ENCODE measurements at regions not wholly inside any gene's neighbourhood (a gene's known extent, or its start where the extent isn't known, plus 50 kb on each side); places are given as distances from the start of the nearest gene placed in this dataset.
A peak's percentile ranks its signal among the peaks of the same experiment; 100 is the strongest.

GRCh38 chr16:66315210-66315825 lies 51.2 kb upstream of the CDH5 start:
- no peak overlapping the region for H3K4me3 ChIP-seq (ENCODE audit: control insufficient read depth, low read depth, low read length)
- peak; percentile 98 for TF ChIP-seq CTCF (IDR thresholded peaks at IDR 0.05; ENCODE audit: control insufficient read depth, insufficient read depth, low read depth, low read length, missing control alignments)
- peak; percentile 25 for DNase-seq (ENCODE audit: low read depth)

GRCh38 chr16:66311306-66311705 lies 55.2 kb upstream of the CDH5 start:
- H3K4me3 ChIP-seq (ENCODE audit: control insufficient read depth, low read depth, low read length) = no peak overlapping the region
- DNase-seq (ENCODE audit: low read depth) = no peak
- TF ChIP-seq CTCF (IDR thresholded peaks at IDR 0.05; ENCODE audit: control insufficient read depth, insufficient read depth, low read depth, low read length, missing control alignments) = no peak

- no peak overlapping the region for H3K4me3 ChIP-seq (ENCODE audit: control insufficient read depth, low read depth, low read length)
- DNase-seq (ENCODE audit: low read depth) = no peak
- TF ChIP-seq CTCF (IDR thresholded peaks at IDR 0.05; ENCODE audit: control insufficient read depth, insufficient read depth, low read depth, low read length, missing control alignments) = no peak
Observed at GRCh38 chr16:66309215-66309807, 57.2 kb upstream of the CDH5 start.

- TF ChIP-seq CTCF (IDR thresholded peaks at IDR 0.05; ENCODE audit: control insufficient read depth, insufficient read depth, low read depth, low read length, missing control alignments) = no peak
- no peak for DNase-seq (ENCODE audit: low read depth)
- H3K4me3 ChIP-seq (ENCODE audit: control insufficient read depth, low read depth, low read length) = no peak overlapping the region
Observed at GRCh38 chr16:66308096-66308495, 58.4 kb upstream of the CDH5 start.

- no peak for TF ChIP-seq CTCF (IDR thresholded peaks at IDR 0.05; ENCODE audit: control insufficient read depth, insufficient read depth, low read depth, low read length, missing control alignments)
- H3K4me3 ChIP-seq (ENCODE audit: control insufficient read depth, low read depth, low read length) = no peak overlapping the region
- DNase-seq (ENCODE audit: low read depth) = no peak
Observed at GRCh38 chr16:66306366-66307150, 59.9 kb upstream of the CDH5 start.

GRCh38 chr16:66304961-66305360 lies 61.5 kb upstream of the CDH5 start:
- DNase-seq (ENCODE audit: low read depth) = no peak
- TF ChIP-seq CTCF (IDR thresholded peaks at IDR 0.05; ENCODE audit: control insufficient read depth, insufficient read depth, low read depth, low read length, missing control alignments) = no peak
- no peak overlapping the region for H3K4me3 ChIP-seq (ENCODE audit: control insufficient read depth, low read depth, low read length)

Measured in AG09309 (cell line).